ENCODE measurements at regions not wholly inside any gene's neighbourhood (a gene's known extent, or its start where the extent isn't known, plus 50 kb on each side); places are given as distances from the start of the nearest gene placed in this dataset.

DNA sequence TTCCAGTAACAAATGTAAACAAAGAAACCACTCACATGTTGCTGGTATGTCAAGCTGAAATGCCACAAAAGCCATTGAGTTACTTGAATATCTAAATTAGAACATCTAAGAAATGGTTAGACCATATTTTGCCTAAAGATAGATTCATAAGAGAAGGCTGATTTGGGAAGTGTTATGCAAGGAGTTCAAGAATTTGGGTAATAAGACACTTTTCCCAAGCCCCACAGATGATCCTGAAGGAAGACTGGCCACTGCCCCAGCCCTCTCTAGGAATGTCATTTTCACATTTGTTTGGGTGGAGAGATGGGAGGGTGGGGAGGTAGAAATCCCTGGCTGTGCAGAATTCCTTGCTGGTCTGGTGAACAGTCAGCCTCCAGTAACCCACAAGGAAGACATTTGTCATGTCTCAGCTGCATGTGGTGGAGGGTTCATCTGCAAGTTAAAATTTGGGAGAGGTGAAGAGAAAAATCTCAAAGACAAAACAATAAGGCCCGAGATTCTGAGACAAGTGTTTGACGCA, 427.2 kb upstream of the KLF6 start:
- no peak overlapping the region for H3K4me3 ChIP-seq (ENCODE audit: control insufficient read depth, low read depth, low read length)
- no peak for DNase-seq (ENCODE audit: low read depth)
- TF ChIP-seq, protein P1, sequence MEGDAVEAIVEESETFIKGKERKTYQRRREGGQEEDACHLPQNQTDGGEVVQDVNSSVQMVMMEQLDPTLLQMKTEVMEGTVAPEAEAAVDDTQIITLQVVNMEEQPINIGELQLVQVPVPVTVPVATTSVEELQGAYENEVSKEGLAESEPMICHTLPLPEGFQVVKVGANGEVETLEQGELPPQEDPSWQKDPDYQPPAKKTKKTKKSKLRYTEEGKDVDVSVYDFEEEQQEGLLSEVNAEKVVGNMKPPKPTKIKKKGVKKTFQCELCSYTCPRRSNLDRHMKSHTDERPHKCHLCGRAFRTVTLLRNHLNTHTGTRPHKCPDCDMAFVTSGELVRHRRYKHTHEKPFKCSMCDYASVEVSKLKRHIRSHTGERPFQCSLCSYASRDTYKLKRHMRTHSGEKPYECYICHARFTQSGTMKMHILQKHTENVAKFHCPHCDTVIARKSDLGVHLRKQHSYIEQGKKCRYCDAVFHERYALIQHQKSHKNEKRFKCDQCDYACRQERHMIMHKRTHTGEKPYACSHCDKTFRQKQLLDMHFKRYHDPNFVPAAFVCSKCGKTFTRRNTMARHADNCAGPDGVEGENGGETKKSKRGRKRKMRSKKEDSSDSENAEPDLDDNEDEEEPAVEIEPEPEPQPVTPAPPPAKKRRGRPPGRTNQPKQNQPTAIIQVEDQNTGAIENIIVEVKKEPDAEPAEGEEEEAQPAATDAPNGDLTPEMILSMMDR (IDR thresholded peaks at IDR 0.05; ENCODE audit: control insufficient read depth, insufficient read depth, low read depth, low read length, missing control alignments) = no peak

DNA sequence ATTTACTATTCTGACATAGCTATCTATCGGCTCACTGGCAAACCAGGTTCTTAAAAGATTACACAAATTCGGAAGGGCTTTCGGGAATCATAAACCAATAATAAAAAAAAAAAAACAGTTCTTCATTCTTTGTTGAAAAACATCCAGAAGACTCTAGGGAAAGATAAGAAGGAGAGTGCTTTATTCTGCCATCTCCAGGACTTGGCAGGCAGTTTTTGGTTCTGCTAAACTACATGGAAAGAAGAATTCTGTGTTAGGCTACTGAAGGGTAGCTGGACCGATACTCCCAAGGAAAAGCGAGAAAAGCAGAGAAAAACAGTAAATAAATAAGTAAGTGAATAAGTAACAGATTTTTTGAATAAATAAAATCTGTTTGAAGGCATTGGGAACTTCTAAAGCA, 423.5 kb upstream of the KLF6 start:
- no peak for DNase-seq (ENCODE audit: low read depth)
- TF ChIP-seq, protein P1 (IDR thresholded peaks at IDR 0.05; ENCODE audit: control insufficient read depth, insufficient read depth, low read depth, low read length, missing control alignments) = no peak
- H3K4me3 ChIP-seq (ENCODE audit: control insufficient read depth, low read depth, low read length) = no peak overlapping the region

DNA sequence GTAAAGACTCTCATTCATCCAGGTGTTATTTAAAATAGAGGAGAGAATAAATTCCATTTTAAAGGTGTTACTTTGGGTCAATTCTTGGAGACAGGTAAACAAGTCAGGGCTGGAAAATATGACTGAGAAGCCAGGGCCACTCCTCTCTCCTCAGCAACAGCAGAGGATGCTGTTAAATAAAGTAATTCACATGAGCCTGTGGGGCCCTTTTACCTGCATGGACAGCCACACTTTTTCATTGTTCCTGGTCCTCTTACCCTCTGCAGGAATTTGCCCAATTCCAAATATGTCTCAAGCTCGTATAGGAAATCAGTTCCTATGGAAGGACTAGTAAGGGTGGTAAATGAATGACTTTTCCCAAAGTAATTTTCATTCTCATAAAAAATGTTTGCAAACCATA, 420.1 kb upstream of the KLF6 start:
- H3K4me3 ChIP-seq (ENCODE audit: control insufficient read depth, low read depth, low read length) = no peak overlapping the region
- TF ChIP-seq, protein P1 (IDR thresholded peaks at IDR 0.05; ENCODE audit: control insufficient read depth, insufficient read depth, low read depth, low read length, missing control alignments) = no peak
- no peak for DNase-seq (ENCODE audit: low read depth)

GRCh38 chr10:4202938-4203337, 417.9 kb upstream of the KLF6 start:
- no peak overlapping the region for H3K4me3 ChIP-seq (ENCODE audit: control insufficient read depth, low read depth, low read length)
- TF ChIP-seq, protein P1 (IDR thresholded peaks at IDR 0.05; ENCODE audit: control insufficient read depth, insufficient read depth, low read depth, low read length, missing control alignments) = no peak
- no peak for DNase-seq (ENCODE audit: low read depth)

GRCh38 chr10:4201866-4202825, 417.1 kb upstream of the KLF6 start:
- H3K4me3 ChIP-seq (ENCODE audit: control insufficient read depth, low read depth, low read length) = no peak overlapping the region
- DNase-seq (ENCODE audit: low read depth) = no peak
- TF ChIP-seq, protein P1 (IDR thresholded peaks at IDR 0.05; ENCODE audit: control insufficient read depth, insufficient read depth, low read depth, low read length, missing control alignments) = no peak

- TF ChIP-seq, protein P1 (IDR thresholded peaks at IDR 0.05; ENCODE audit: control insufficient read depth, insufficient read depth, low read depth, low read length, missing control alignments) = no peak
- H3K4me3 ChIP-seq (ENCODE audit: control insufficient read depth, low read depth, low read length) = no peak overlapping the region
- no peak for DNase-seq (ENCODE audit: low read depth)
These were observed 414.2 kb upstream of the KLF6 start for GRCh38 chr10:4199196-4199595.

All from AG09309 (cell line).